ENCODE measurements at regions not wholly inside any gene's neighbourhood (a gene's known extent, or its start where the extent isn't known, plus 50 kb on each side); places are given as distances from the start of the nearest gene placed in this dataset.
A peak's percentile ranks its signal among the peaks of the same experiment; 100 is the strongest.
"Not testable (repeated sequence)": the region's sequence is repeated elsewhere in the genome, so short reads cannot be mapped to it uniquely, and the experiment has no call there.

GRCh38 chr3:94500146-94500545 is 437.3 kb downstream of the NSUN3 start:
- DNase-seq (ENCODE audit: low spot score): no peak

GRCh38 chr3:94507354-94507753 is 444.5 kb downstream of the NSUN3 start:
- not testable (repeated sequence) for DNase-seq (ENCODE audit: low spot score)

- DNase-seq (ENCODE audit: low spot score): no peak
Observed at GRCh38 chr3:94512876-94513275, 450.0 kb downstream of the NSUN3 start.

- DNase-seq (ENCODE audit: low spot score): no peak
Observed at GRCh38 chr3:94513600-94513999, 450.7 kb downstream of the NSUN3 start.

- no peak for DNase-seq (ENCODE audit: low spot score)
Observed at GRCh38 chr3:94515983-94516382, 453.1 kb downstream of the NSUN3 start.

GRCh38 chr3:94520364-94520763 is 457.5 kb downstream of the NSUN3 start:
- no peak for DNase-seq (ENCODE audit: low spot score)

- peak; percentile 48 for DNase-seq (ENCODE audit: low spot score)
Observed at GRCh38 chr3:94522488-94522887, 459.6 kb downstream of the NSUN3 start.

GRCh38 chr3:94524102-94524919 is 461.4 kb downstream of the NSUN3 start:
- peak; percentile 42 for DNase-seq (ENCODE audit: low spot score)

- peak; percentile 64 for DNase-seq (ENCODE audit: low spot score)
Observed at GRCh38 chr3:94525043-94525442, 462.2 kb downstream of the NSUN3 start.

GRCh38 chr3:94529816-94530215 is 467.0 kb downstream of the NSUN3 start:
- DNase-seq (ENCODE audit: low spot score): no peak

GRCh38 chr3:94532951-94533350 is 470.1 kb downstream of the NSUN3 start:
- no peak for DNase-seq (ENCODE audit: low spot score)

- no peak for DNase-seq (ENCODE audit: low spot score)
Observed at GRCh38 chr3:94539937-94540336, 477.1 kb downstream of the NSUN3 start.

- no peak for DNase-seq (ENCODE audit: low spot score)
Observed at GRCh38 chr3:94543161-94543560, 480.3 kb downstream of the NSUN3 start.

- no peak for DNase-seq (ENCODE audit: low spot score)
Observed at GRCh38 chr3:94544131-94544789, 481.4 kb downstream of the NSUN3 start.

- DNase-seq (ENCODE audit: low spot score): no peak
Observed at GRCh38 chr3:94548581-94549316, 485.9 kb downstream of the NSUN3 start.

- DNase-seq (ENCODE audit: low spot score): no peak
Observed at GRCh38 chr3:94561094-94561493, 498.2 kb downstream of the NSUN3 start.

GRCh38 chr3:94564247-94564646 is 501.4 kb downstream of the NSUN3 start:
- DNase-seq (ENCODE audit: low spot score): no peak

GRCh38 chr3:94568041-94568440 is 505.2 kb downstream of the NSUN3 start:
- DNase-seq (ENCODE audit: low spot score): no peak

GRCh38 chr3:94573337-94573736 is 510.5 kb downstream of the NSUN3 start:
- DNase-seq (ENCODE audit: low spot score): no peak

- peak; percentile 61 for DNase-seq (ENCODE audit: low spot score)
Observed at GRCh38 chr3:94587291-94587690, 524.4 kb downstream of the NSUN3 start.

- DNase-seq (ENCODE audit: low spot score): no peak
Observed at GRCh38 chr3:94593526-94594150, 530.8 kb downstream of the NSUN3 start.

GRCh38 chr3:94596141-94596540 is 533.3 kb downstream of the NSUN3 start:
- DNase-seq (ENCODE audit: low spot score): no peak
